MM.1S (cell line): ENCODE measurements at regions not wholly inside any gene's neighbourhood (a gene's known extent, or its start where the extent isn't known, plus 50 kb on each side); places are given as distances from the start of the nearest gene placed in this dataset.

Source experiments
- EZH2 ChIP-seq: fragments of 300-600 bp; sonication (generic); optimal IDR thresholded peaks from 2 replicates; pipeline ENCODE3; 2017; ENCODE audit warnings: low read depth, mild to moderate bottlenecking, antibody characterized with exemption, low read length, mixed read lengths
- EZH2phosphoT487 ChIP-seq: fragments of 300-600 bp; sonication (generic); IDR thresholded peaks from 2 replicates; pipeline ENCODE4 v1.6.1; 2018; ENCODE audit warnings: antibody characterized with exemption, low read length
- TF ChIP-seq, protein P1 (sequence below): fragments of 300-600 bp; sonication (generic); IDR thresholded peaks from 2 replicates; pipeline ENCODE4 v1.5.1; 2016; ENCODE audit warnings: antibody characterized with exemption, low read length, mixed read lengths

DNA sequence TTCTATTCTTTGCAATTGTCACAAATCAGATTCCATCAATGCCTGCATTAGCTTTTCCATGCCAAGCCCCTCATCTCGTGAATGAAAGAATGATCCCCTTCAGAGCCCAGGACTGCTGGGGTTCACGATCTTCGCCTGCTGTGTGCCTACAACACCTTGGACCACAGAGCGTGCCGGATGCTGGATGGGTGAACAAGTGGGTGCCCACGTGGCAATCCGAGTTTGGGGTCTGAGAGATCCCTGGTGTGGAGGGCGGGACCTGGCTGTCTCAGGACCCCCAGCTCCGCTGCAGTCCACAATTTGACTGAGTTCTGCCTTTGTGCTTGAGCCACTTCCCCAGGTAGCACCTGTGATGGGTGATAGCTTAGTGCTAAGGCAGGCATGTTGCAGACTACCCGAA, 317.0 kb downstream of the GALR1 start:
- TF ChIP-seq, protein P1, sequence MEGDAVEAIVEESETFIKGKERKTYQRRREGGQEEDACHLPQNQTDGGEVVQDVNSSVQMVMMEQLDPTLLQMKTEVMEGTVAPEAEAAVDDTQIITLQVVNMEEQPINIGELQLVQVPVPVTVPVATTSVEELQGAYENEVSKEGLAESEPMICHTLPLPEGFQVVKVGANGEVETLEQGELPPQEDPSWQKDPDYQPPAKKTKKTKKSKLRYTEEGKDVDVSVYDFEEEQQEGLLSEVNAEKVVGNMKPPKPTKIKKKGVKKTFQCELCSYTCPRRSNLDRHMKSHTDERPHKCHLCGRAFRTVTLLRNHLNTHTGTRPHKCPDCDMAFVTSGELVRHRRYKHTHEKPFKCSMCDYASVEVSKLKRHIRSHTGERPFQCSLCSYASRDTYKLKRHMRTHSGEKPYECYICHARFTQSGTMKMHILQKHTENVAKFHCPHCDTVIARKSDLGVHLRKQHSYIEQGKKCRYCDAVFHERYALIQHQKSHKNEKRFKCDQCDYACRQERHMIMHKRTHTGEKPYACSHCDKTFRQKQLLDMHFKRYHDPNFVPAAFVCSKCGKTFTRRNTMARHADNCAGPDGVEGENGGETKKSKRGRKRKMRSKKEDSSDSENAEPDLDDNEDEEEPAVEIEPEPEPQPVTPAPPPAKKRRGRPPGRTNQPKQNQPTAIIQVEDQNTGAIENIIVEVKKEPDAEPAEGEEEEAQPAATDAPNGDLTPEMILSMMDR = no peak
- TF ChIP-seq EZH2 (no peak), EZH2phosphoT487 (no peak)
